NK-92 (cell line): ENCODE measurements at regions not wholly inside any gene's neighbourhood (a gene's known extent, or its start where the extent isn't known, plus 50 kb on each side); places are given as distances from the start of the nearest gene placed in this dataset.
"Not testable (repeated sequence)": the region's sequence is repeated elsewhere in the genome, so short reads cannot be mapped to it uniquely, and the experiment has no call there.

Experiments used
- DNase-seq: peaks from one replicate; lab custom pipeline; 2025; ENCODE audit not compliant: unreplicated experiment; lab: John Stamatoyannopoulos, UW

DNA sequence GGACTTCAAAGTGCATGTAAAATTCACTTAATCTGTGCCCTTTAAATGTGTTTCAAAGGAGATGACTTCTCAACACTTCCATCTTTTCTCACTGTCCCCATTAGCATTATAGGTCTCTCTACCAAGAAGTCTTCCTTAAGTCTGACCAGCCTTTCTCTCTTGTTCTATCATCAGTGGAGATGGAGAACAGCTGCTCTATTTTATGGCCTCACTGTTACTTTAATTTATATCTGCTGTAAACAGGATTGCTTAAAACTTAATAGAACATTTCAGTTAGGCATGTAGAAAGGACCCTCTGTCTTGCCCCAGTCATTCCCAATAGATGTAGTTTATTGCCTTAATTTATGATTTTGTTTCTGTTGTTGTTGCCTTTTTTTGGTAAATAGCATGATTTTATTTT is 86.0 kb upstream of the CDC42EP3 start:
- not testable (repeated sequence) for DNase-seq

DNA sequence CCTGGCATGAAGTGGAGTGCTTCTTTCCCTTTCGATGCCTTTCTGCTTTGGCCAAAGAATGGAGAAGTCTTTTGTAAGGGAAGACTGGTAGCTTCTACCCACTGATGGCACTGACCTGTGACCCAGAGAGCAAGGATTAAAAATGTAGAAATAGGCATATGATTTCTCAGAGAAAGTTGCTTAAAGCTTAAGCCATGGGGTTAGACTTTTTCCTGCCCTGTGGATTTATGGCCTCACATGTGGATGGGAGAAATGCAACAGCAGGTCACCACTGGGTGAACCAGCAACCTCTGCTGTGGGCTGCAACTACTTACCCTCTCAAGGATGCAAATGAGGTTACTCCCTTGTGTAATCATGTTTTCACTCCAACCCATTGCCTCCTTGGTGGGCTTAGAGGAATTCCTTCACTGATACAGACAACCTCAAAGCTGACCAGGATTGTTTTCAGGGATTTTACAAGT is 86.7 kb upstream of the CDC42EP3 start:
- DNase-seq: not testable (repeated sequence)

DNA sequence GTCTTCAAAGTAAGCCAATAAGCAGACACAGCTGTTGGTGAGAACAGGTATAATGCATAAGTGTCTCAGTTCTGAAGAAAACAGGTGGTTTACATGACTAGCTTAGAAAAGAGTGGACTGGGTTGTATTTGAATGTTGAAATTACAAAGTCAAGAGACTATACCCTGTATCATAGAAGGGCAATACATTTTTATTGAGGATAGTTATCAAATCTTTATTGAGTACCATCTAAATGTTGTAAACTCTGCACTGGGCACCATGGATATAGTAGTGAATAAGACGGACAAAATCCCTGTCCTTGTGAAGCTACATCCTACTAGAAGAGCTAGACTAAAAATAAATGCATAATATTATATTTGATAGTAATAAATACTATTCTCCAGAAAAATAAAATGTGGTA is 88.5 kb upstream of the CDC42EP3 start:
- DNase-seq: not testable (repeated sequence)

DNA sequence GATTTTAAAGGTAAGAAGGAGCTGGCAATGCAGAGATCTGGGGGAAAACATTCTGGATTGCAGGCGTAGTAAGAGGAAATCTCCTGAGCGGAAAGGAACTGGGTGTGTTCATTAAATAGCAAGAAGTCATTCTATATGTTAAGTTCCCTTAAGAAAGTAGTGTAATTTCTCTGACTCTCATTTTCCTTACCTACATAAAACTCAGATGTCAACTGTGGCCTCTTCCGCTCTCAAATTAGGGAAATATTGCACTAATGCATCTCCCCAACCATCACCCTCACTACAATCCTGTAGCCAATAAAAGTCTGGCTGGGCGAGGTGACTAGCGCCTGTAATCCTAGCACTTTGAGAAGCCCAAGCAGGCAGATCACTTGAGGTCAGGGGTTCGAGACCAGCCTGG is 89.0 kb upstream of the CDC42EP3 start:
- no peak for DNase-seq

DNA sequence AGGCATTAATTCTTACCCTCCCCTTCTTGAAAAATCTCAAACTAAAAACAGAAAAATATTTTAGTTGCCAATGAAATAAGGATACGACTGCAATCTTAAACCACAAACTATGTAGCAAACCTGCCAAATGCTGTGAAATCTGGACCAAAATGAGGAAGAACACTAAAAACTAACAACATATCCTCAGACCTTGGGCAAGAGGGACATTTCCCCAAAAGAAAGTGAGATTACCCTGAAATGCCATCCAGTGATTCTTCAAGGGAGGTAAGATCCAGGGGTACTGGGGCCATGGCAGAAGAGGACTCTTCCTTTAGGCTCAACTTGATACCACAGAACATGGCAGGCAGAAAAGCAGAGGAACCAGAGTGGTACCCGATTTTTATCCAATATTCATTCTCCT is 90.8 kb upstream of the CDC42EP3 start:
- DNase-seq: not testable (repeated sequence)

DNA sequence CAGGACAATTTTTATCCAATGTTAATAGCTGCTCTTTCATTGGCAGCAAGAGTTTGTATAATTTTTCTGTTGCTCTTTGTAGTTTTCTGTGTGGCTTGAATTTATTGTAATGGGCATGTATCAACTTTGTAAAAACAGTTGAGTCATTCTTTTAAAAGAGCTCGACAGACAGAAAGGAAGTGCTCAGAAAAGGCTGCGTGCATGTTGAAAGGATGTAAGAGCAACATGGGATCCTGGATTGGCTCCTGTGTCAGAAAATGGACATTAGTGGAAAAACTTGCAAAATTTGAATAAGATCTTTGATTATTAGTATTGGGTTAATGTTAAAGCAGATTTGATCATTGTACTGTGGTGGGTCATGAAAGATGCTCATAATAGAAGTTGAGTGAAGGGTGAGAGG is 93.3 kb upstream of the CDC42EP3 start:
- DNase-seq: no peak

DNA sequence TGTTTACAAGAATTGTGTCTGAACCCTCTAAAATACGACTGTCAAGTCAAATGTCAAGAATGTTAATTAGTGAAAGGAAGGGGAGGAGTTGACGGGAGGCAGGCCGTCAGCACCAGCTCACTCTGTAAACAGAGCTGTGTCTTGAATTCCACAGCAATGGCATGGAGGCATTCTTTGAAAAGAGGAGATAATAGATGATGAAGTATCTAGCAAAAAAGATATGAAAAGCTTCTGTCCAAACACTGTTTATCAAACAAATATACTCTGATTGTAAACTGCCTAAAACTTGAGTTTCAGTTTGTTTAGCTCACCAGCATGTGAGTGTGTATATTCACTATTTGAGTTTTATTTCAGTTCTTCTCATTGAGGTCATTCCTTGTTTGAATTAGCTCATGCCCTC is 94.7 kb upstream of the CDC42EP3 start:
- DNase-seq: no peak

DNA sequence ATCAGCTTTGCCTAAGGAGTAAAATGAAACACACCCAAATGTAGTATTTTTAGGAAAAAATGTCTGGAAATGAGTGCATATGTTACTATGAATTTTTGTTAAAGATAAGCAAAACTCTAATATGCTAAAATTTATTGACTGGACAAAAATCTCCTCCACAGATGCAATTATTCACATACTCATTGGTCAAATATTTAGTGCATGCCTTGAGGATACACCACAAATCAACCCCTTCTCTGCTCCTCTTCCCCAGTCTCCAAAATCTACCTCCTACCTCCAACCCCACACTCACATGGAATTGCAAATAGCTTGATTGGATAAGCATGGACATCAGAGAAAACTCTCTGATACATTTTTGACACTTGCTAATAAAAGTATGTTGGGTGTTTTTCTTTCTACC is 95.6 kb upstream of the CDC42EP3 start:
- no peak for DNase-seq

DNA sequence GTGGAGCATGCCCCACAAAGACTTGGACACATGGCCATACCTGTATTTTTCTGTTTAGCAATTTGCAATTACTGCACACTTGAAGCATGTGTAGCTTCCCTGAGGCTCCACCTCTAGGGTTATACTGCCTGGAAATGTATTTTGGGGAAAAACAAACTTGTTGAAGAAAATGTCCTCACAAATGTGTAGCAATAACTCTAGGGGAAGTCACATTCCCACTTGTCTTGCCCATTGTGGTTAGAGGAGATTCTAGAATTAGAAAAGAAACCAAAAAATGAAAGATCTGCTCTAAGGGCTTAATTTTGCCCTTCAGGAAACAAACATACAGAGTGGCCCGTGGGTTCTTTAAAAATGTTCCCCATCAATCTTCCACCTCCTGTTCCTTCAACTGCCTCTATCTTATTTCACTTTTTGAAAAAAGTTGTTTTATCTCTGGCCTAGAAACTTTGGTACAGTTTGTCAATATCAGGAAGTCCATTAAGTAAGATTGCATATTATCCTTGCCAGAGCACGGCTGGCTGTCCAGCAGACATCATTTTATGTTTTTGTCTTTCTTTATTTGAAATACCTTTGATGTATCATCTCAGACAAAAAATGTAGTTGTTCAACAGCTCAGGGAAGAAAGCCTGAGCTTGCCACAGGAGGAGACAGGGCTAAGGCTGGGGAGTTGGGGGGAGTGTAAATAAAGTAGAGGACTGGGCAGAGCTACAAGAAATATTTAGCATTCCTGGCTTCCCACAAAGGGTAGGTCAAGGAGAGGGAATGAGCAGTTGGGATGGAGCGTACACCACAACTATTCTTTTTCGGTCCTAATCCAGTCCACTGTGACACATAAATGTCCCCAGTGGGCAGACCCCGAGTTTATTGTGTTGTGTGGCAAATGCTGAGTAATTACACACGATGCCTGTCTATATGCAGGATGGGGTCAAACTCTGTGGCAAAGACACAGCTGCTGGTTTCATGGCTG is 96.8 kb upstream of the CDC42EP3 start:
- no peak for DNase-seq

DNA sequence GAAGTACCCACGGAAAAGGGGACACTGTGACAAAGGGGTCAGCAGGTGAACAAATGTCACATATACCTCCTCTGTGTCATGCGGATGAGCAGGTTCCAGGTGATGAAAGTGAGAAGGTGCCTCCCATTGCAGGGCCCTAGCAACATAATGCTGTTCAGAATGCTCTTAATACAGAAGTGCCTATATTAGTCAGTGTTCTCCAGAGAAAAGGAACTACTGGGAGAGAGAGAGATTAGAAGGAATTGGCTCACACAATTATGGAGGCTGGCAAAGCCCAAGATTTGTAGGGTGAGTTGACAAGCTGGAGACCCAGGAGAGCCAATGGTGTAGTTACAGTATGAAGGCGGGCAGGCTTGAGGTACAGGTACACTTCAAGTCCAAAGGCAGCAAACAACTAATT is 98.1 kb upstream of the CDC42EP3 start:
- DNase-seq: no peak

DNA sequence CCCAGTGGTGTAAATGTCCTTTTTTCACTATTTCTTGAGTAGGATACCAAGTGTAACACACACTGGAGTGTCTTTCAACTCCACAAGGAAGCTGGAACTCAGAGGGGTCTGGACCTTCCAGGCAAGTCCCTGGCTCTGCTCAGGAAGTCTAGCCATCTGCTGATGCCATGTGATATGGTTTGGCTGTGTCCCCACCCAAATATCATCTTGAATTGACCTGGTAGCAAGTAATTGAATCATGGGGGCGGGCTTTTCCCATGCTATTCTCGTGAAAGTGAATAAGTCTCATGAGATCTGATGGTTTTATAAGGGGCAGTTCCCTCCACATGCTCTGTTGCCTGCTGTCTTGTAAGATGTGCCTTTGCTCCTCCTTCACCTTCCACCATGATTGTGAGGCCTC is 99.4 kb upstream of the CDC42EP3 start:
- DNase-seq: no peak

DNA sequence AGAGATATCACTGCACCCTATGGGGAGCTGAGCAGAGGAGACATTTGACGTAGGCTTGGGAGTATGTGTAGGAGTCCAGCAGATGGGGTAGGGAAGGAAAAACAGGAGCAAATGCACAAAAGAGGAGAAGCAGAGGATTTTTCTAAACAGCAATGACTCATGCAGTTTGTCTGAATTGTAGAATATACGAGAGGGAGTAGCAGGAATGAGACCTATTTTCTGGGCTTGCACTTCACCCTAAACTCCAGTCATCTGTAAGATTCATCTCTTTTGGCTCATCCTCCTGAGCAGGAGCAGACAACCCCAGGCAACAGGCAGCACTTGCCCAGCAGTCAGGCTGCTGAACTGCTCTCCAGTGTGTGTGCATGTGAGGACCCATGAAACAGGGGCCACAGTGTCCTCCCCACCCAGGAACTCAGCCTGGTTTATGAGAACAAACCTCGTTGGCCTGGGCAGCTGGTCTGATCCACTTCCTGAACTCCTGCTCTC is 100.2 kb upstream of the CDC42EP3 start:
- no peak for DNase-seq

DNA sequence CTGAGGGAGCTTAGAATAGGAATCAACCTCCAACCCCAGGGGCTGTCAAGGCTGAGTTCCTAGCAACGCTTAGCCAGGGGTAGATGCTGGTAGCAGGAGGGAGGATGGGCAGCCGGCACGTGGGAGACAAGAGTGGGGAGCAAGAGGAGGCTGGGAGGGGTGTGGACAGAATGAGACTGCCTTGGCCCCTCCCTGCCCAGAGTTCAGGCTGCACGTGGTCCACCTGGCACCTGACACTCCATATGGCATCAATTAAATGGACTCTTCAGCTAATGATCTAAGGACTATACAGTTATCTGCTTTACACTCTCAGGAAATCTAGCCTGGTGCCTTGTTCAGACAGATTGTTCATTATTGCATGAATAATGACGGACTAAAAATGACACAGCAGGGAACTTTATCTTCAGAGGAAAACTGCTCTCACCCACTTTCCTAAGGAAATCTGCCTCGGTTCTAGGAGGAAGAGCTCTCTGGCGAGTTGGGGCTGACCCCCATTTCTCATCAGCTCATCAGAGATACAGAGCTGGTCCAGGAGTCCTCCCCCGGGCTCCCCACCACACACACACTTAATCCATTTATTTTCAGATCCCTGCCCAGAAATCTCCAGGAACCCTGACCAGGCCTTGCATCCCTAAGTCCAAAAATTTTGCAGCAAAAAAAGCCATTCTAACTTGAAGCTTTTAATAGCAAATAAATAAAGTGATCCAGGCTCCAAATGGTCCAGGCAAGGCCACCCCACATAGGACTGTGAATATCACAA is 102.1 kb upstream of the CDC42EP3 start:
- no peak for DNase-seq

DNA sequence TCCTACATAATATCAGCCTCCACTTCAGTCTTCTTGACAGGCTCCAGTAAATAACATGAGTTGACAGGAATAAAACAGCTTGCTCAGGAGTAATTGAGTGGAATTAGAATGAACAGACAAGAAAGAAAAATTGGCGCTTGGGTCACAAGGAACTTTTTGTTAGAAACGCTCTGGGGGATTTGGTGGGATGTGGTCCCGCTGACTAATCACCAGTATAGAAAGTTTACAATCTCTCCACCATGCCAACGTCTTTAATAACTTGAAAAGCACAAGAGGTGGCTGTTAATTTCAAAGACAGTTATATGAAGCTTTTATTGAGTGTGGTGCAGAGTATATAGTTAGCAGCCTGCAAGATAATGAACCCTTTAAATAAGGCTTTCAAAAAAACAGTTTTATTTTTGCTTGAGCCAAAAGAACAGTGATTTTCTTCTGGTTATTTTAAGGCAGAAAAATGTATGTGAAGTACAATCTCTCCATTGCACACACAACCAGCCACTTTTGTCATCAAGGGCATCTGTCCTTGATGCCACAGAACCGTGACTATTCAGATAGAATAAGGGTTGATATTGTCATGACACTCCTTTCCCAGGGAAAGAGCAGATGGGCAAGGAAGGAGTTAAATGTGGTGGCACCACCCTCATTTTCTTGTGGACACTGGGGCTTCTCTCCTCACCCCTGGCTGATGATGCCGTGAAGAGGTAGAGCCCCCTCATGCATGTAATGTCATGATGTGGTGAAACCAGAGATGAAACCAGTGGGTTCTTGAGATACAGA is 102.9 kb upstream of the CDC42EP3 start:
- DNase-seq: not testable (repeated sequence)

DNA sequence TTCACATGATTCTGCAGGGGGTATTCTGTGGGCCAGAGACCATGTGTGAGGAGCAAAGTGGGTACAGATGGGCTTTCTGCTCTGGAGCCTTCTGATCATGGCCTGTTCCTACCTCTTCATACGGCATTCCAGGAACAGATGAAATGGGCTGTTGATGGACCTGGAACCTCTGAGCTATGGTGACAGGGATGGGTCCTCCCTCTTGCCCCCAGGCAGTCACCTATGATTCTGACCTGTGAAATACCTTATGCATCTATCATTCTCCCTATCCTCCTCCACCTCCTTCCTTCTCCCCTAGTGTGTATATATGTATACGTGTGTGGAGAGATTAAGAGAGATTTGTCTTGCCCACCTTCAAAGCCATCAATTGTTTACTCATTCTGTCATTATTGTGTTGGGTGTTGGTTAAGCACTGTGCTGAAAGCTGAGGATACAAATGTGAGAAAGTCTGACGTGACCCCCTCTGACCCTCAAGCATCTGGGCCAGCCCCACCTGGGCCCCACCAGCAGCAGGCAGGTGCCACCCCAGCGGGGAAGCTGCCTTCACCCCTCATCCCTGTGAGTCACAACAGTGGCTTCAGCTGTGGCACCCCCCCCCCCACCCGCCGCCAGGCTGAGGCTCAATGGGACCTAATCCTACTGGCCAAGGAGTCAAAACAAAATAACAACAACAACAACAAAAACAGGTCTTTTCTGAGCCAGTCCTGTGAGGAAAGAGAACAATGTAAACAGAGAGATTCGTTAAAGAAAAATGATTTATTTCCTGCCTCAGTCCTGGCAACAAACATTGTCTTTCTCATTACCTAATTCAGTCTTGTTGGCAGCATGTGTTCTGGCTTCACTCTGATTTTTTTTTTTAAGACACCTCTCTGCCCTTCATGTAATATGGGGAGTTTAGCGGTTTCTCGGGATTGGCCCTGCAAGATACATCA is 103.8 kb upstream of the CDC42EP3 start:
- no peak for DNase-seq

DNA sequence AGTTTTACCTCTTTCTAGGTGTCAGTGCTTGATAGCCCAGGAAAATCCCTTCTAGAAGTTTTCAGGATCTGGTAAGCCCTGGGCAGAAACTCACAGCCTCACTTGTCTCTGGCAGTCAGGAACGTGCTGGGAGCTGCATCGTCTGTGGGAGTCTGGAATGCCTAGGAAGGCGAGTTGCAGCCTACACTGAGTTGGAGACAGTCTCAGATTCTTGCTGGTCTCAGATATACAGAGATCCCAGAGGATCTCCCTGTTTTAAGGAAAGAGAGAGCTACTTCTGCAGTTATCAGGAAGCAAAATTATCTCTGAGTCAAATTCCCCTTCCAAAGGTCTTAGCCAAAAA is 104.4 kb upstream of the CDC42EP3 start:
- DNase-seq: no peak

DNA sequence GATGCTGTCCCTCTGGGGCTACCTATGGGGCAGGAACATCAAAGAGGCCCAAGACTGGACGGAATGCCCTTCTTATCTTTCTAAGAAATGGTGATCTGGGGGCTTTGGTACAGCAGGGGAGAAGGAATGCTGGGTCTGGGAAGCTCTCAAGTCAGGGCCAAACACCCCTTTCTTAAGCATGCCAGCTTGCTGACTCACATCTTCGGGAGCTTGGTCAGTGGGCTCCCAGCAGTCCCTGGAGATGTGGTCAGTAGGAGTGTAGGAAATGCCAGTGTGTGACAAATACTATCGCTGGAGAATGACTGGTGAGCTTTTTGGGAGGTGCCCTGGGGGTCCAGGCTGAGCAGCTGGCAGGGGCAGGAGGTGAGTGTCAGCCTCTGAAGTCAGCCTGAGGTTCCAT is 105.0 kb upstream of the CDC42EP3 start:
- DNase-seq: no peak

DNA sequence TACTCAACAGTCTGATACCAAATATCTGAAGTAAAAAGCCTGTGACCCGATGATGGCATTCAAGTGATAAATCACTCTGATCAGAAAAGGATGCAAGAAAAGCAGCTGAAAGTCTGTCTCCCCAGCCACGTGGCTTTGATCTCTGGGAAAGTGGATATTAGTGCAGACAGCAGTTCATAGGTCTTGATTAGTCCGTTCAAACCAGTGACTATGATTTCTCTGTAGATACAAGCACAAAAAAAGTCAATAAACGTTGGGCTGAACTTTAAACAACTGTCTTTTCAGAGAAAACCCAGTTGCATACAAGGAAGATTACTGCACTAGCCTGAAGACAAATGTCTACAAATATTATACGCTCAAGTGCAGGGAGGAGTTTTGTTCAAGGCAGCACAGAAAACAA is 107.7 kb upstream of the CDC42EP3 start:
- no peak for DNase-seq

DNA sequence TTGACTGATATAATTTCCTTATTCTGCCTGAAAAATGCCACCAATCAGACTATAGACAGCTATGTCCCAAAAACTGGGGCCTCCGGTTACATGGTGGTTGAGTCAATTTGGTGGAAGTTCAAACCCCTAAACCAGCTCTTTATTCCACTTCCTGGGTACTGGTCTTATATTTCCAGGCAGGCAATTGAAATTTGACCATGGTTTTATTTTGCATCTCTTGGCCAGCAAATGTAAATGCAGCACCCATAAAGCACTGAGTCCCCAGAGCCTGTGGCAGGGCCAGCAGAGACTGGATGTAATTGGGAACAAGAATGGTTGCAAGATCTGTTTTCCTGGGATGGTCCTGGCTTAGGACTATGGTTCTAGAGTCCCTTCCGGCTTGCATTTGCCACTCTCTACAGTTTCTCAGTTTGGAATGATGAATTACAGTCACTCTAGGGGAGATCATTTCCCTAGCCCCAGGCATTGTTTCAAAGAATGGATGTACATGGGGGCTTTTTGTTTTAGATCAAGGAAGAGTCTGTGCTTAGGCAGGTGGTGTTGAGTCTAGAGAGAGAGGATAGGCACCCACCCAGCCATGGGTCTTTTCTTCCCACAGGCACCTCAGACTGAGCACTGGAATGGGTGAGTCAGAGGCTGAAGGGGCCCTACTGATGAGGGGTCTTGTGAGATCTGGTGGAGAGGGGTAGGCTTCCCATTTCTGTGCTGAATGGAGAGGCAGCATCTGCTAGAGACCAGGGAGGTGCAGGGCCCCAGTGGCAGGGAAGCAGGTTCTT is 108.4 kb upstream of the CDC42EP3 start:
- DNase-seq: no peak

DNA sequence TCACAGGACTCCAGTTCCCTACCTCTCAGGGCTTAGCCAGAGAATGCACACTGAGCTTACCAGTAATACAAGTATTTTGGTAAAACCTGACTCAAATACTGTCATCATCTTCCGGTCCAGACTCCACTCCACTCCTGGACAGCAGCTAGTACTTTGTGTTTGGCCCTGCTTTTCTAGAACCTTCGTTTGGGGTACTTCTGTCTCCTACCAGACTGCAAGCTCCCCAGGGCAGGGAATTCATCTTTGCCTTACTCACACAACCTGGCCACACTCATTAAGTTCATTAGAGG is 108.9 kb upstream of the CDC42EP3 start:
- no peak for DNase-seq
